ENCODE measurements at regions not wholly inside any gene's neighbourhood (a gene's known extent, or its start where the extent isn't known, plus 50 kb on each side); places are given as distances from the start of the nearest gene placed in this dataset.

- Histone ChIP-seq H3K4me1 (replicated peaks in 1 of 4; ENCODE audit: control insufficient read depth in 3 of 4, insufficient read depth in 4 of 4, low read length in 3 of 4) (no peaks in the 10 kb centered on the region), H3K23ac (ENCODE audit: insufficient read length) (no peak overlapping the region), H3K56ac (replicated peaks; ENCODE audit: insufficient read length, low read depth, low read length) (no peak overlapping the region), H3K14ac (ENCODE audit: insufficient read length) (no peak overlapping the region), H3K4me2 (ENCODE audit: insufficient read depth in 1 of 2, low read depth in 2 of 2, low read length in 2 of 2) (no peak overlapping the region), H2BK15ac (ENCODE audit: low read length) (no peak overlapping the region), H2BK5ac (ENCODE audit: low read depth, low read length) (no peak overlapping the region), H2BK12ac (ENCODE audit: low read depth, low read length) (no peak overlapping the region), H3K79me1 (ENCODE audit: low read depth, low read length) (no peaks in the 10 kb centered on the region), H4K91ac (replicated peaks; ENCODE audit: insufficient read length, low read length) (no peak overlapping the region), H2BK120ac (replicated peaks; ENCODE audit: low read depth, low read length) (no peak overlapping the region), H3K23me2 (ENCODE audit: low read depth, low read length) (no peaks in the 10 kb centered on the region), H2BK20ac (ENCODE audit: low read length) (no peak overlapping the region), H3K9me3 (ENCODE audit: insufficient read depth in 2 of 2, low read depth in 1 of 2, low read length in 1 of 2) (no peaks in the 10 kb centered on the region), H3K27ac (ENCODE audit: low read depth, low read length) (no peak overlapping the region), H3K79me2 (ENCODE audit: control insufficient read depth in 1 of 2, insufficient read depth in 2 of 2, low read length in 2 of 2) (no peaks in the 10 kb centered on the region), H2AK5ac (ENCODE audit: low read depth, low read length) (no peak overlapping the region), H4K20me1 (replicated peaks in 1 of 2; ENCODE audit: control insufficient read depth in 1 of 2, insufficient read depth in 2 of 2, low read length in 2 of 2) (no peaks in the 10 kb centered on the region), H2AFZ (ENCODE audit: low read length) (no peak overlapping the region), H4K8ac (ENCODE audit: extremely low read depth, insufficient read depth, low read length) (no peak overlapping the region), H3K4ac (replicated peaks; ENCODE audit: insufficient read length, low read depth, low read length) (no peak overlapping the region), H3K4me3 (ENCODE audit: extremely low read depth in 1 of 4, insufficient read depth in 2 of 4, low read depth in 3 of 4, low read length in 4 of 4) (no peak overlapping the region), H4K5ac (ENCODE audit: insufficient read length, low read depth, low read length) (no peak overlapping the region), H3K9ac (replicated peaks in 1 of 4; ENCODE audit: extremely low read depth in 1 of 4, low read depth in 3 of 4, low read length in 3 of 4) (no peak overlapping the region), H3K27me3 (replicated peaks in 1 of 4; ENCODE audit: control insufficient read depth in 3 of 4, extremely low read depth in 1 of 4, insufficient read depth in 3 of 4, low read length in 3 of 4) (no peaks in the 10 kb centered on the region), H3K36me3 (ENCODE audit: control insufficient read depth in 2 of 4, insufficient read depth in 4 of 4, low read length in 3 of 4) (no peaks in the 10 kb centered on the region), H3K18ac (ENCODE audit: extremely low read depth, low read length) (no peak overlapping the region)
- ChIA-PET POLR2A (ENCODE audit: partially characterized antibody) (no interaction called here), CTCF (ENCODE audit: partially characterized antibody) (no interaction called here)
- TF ChIP-seq RFX5 (IDR thresholded peaks at IDR 0.05; ENCODE audit: borderline replicate concordance, low read depth, low read length), result no peak
- TF ChIP-seq EP300 (IDR thresholded peaks at IDR 0.05; ENCODE audit: borderline replicate concordance in 1 of 2, low read depth in 2 of 2, low read length in 2 of 2), result no peak
- no peak for TF ChIP-seq FOSL1 (IDR thresholded peaks at IDR 0.05; ENCODE audit: insufficient read depth, low read depth, low read length)
- no peak for TF ChIP-seq MAX (IDR thresholded peaks at IDR 0.05)
- no peak for TF ChIP-seq NANOG (IDR thresholded peaks at IDR 0.05; ENCODE audit: insufficient read depth, low read depth, low read length, poor library complexity, severe bottlenecking)
- TF ChIP-seq GABPA (IDR thresholded peaks at IDR 0.05; ENCODE audit: borderline replicate concordance, insufficient read depth, low read length), result no peak
- no peak for TF ChIP-seq HDAC6 (IDR thresholded peaks at IDR 0.05; ENCODE audit: low read depth, low read length)
- no peak for TF ChIP-seq SP2 (IDR thresholded peaks at IDR 0.05; ENCODE audit: low read length)
- no peak for TF ChIP-seq GTF2F1 (IDR thresholded peaks at IDR 0.05; ENCODE audit: borderline replicate concordance, low read depth, low read length)
- TF ChIP-seq SUZ12 (IDR thresholded peaks at IDR 0.05; ENCODE audit: low read length), result no peak
- TF ChIP-seq SAP30 (IDR thresholded peaks at IDR 0.05; ENCODE audit: insufficient read depth, insufficient replicate concordance, low read length), result no peak
- TF ChIP-seq CBX5 (IDR thresholded peaks at IDR 0.05; ENCODE audit: low read depth, low read length), result no peak
- no peak for FAIRE-seq
- WGBS, 2 experiments (ENCODE audit: extremely low coverage in 1 of 2, insufficient coverage in 1 of 2, insufficient read length in 1 of 2, insufficient replicate concordance in 2 of 2, low coverage in 1 of 2, low lambda C conversion rate in 2 of 2, missing lambda C conversion rate in 1 of 2), result 93% methylated on average over 3 of the region's 3 CpGs; no CpG with 5 or more reads in 1 of the 2 experiments
- no peak for DNase-seq (ENCODE audit: low read depth in 1 of 2, low spot score in 2 of 2)
These were observed 621.9 kb upstream of the TBX3 start for GRCh38 chr12:115305867-115306266.

Measured in H1 (cell line).